GM10266 (cell line): ENCODE measurements at regions not wholly inside any gene's neighbourhood (a gene's known extent, or its start where the extent isn't known, plus 50 kb on each side); places are given as distances from the start of the nearest gene placed in this dataset.

Experiments
- DNase-seq: peaks from one replicate; pipeline ENCODE4 v3.0.0; 2012; ENCODE audit errors: extremely low spot score
- TF ChIP-seq, protein P1 (sequence below): IDR thresholded peaks from 2 replicates; pipeline ENCODE4 v1.5.1; 2012; ENCODE audit warnings: mild to moderate bottlenecking, low read depth; ENCODE audit not compliant: control insufficient read depth, insufficient read depth; ENCODE audit errors: missing control alignments

DNA sequence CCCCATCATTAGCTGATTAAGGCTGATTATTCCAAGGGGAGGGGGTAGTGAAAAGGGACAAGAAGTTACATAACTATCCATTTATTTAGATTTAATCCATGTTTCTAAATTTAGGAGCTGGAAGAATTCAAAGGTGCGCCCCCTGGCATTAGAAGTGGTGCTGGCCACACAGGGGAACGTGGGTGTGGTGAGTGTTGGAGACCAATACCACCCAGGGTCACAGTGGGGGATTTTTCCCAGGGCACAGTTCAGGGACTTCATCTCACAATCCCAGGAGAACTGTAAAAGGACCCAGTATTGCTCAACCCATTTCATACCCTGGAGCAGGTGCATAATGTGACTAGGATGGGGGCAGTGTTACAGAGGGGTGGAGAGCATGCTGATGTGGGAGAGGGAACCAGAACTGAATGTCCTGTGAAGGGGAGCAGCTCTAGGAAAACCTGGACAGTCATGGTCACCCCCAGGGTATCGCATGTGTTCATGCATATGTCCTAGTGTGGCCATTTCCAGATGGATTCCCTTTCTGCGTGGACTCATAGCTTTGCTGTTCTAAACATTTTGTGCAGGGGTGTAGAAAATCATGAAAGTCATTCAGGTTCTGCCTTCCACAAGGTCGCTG is 110.3 kb downstream of the LSM3 start:
- TF ChIP-seq, protein P1, sequence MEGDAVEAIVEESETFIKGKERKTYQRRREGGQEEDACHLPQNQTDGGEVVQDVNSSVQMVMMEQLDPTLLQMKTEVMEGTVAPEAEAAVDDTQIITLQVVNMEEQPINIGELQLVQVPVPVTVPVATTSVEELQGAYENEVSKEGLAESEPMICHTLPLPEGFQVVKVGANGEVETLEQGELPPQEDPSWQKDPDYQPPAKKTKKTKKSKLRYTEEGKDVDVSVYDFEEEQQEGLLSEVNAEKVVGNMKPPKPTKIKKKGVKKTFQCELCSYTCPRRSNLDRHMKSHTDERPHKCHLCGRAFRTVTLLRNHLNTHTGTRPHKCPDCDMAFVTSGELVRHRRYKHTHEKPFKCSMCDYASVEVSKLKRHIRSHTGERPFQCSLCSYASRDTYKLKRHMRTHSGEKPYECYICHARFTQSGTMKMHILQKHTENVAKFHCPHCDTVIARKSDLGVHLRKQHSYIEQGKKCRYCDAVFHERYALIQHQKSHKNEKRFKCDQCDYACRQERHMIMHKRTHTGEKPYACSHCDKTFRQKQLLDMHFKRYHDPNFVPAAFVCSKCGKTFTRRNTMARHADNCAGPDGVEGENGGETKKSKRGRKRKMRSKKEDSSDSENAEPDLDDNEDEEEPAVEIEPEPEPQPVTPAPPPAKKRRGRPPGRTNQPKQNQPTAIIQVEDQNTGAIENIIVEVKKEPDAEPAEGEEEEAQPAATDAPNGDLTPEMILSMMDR = no peak
- DNase-seq = no peak

DNA sequence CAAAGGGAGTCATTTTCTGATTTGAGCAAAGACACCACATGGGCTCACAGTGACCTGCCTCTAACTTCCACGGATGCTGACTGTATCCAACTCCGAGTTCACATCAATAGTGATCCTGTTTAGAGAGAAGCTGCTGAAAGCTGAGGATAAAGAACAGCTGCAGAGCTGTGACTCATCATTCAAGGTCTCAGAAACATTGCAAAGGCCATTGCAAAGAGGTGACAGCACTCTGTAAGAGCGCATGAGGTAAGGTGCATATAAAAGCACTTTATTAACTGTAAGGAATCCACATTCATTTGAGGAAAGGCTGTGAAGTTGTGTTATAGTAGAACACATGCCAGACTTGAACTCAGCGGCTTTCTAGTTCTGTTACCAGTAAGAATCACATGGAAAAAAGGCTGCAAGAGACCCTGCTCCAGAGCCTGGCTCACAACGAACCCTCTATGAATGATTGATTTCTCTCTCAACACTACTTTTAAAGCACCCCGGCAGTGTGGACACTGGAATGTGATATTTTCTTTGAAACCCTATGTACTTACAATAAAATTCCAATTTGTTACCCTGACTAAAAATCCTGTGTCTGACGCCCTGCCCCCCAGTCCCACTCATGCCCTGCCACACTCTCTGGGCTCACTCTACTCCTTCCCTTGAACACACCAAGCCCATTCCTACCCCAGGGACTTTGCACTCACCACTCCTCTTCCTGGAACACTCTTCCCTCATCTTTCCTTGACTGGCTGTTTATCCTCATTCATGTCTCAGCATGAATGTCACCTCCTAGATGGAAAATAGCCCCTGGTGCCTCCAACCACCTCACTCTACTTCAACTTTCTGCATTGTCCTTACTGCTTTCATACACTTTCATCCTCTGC is 111.2 kb downstream of the LSM3 start:
- DNase-seq = no peak
- TF ChIP-seq, protein P1 = no peak

DNA sequence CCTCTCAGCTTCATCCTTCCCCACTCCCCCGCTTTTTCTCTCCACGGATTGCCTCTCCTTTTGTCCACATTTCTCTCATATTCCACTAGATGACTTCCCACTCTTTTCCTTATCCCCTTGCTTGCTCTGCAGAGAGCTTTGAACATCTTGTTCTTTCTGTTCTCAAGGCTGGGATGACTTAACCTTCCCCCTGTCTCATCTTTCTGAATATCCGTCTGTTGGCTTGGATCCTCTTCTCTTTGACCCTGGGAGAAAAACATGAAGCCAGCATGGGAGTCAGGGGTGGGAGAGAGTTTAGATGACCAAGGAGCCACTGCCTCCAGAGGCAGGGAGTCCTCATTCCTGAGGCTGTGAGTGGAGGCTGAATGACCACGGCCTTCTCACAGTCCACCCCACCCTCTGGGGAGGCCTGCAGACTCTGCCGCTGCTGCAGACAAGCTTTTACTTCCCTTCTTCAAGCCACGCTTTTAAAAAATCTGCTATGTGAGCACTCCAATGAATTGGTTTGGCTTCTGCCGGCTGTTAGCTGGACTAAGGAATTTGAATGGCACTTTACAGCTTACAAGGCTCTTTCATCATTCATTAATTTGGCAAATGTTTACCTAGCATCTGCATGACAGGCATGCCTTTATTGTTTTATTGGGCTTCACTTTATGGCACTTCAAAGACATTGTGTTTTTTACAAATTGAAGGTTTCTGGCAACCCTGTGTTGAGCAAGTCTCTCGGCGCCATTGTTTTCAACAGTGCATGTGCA is 111.6 kb upstream of the SLC6A6 start:
- TF ChIP-seq, protein P1 = no peak
- no peak for DNase-seq

DNA sequence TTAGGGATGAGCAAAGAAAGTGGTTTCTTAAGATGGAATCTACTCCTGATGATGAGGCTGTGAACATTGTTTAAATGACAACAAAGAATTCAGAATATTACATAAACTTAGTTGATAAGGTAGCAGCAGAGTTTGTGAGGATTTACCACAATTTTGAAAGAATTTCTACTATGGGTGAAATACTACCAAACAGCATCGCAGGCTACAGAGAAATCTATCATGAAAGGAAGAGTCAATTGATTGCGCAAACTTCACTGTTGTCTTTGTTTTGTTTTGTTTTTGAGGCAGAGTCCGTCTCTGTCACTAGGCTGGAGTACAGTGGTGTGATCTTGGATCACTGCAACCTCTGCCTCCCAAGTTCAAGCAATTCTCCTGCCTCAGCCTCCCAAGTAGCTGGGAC is 107.4 kb upstream of the SLC6A6 start:
- DNase-seq = no peak
- TF ChIP-seq, protein P1 = no peak

DNA sequence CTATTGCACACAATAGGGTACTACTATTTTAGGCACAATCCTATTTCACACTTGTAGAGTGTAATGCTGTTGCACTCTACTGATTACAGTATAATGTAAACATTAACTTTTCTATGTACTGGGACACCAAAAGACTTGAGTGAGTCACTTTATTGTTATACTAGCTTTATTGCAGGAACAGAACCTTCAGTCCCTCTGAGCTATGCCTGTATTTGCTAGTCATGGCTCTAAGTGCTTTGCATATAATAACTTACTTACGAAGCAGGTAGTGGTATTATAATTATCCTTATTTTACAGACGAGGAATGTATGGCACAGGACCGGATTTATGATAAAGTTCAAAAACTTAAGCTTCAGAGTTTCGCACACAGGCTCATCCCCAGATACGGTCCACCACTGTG is 106.6 kb upstream of the SLC6A6 start:
- TF ChIP-seq, protein P1 = no peak
- no peak for DNase-seq

DNA sequence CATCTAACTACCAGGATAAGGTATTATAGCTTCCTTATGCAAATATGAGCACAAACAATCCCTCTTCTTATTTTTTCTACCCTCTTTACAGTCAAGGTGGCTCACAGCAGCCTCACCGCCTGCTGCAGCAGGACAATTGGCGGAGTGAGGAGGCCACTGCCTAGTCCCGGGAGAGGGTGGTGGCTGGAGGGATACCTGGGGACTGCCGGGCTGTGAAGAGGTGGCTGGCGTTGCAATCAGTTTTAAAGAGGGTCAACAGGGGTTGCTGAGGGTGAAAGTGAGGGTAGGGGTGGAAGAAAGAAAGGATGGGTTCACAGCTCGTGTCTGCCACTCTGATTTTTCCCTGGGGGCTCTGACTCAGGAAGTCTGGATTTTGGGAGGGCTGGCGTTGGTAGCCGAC is 105.1 kb upstream of the SLC6A6 start:
- TF ChIP-seq, protein P1 = no peak
- no peak for DNase-seq
